Right cardiac atrium (tissue), 5 donors: ENCODE measurements at regions not wholly inside any gene's neighbourhood (a gene's known extent, or its start where the extent isn't known, plus 50 kb on each side); places are given as distances from the start of the nearest gene placed in this dataset.
A peak's percentile ranks its signal among the peaks of the same experiment; 100 is the strongest.

Experiments
- ATAC-seq, 2 donors: fragments of 200-7000 bp; cut with Tn5 transposase; one replicate each; pipeline versions ENCODE4 v1.8.0 to v1.9.1; 2020; ENCODE audit warnings: moderate library complexity in 2 of 2, mild to moderate bottlenecking in 1 of 2
- DNase-seq, 3 donors: peaks; one replicate each; pipeline ENCODE4 v3.0.0-alpha.2; 2020
- H3K27ac ChIP-seq: one replicate; pipeline ENCODE4 v1.5.1; 2013; ENCODE audit warnings: mild to moderate bottlenecking, low read length, control low read depth, moderate library complexity
- H3K27me3 ChIP-seq: one replicate; pipeline ENCODE4 v1.6.1; 2013; ENCODE audit not compliant: control insufficient read depth, insufficient read depth
- H3K4me1 ChIP-seq: one replicate; pipeline ENCODE4 v1.6.1; 2013; ENCODE audit warnings: low read length; ENCODE audit not compliant: control insufficient read depth, insufficient read depth
- H3K4me3 ChIP-seq: one replicate; pipeline ENCODE4 v1.5.1; 2013; ENCODE audit warnings: low read length, control low read depth
- H3K9me3 ChIP-seq: one replicate; pipeline ENCODE4 v1.6.1; 2013; ENCODE audit warnings: low read length; ENCODE audit not compliant: control insufficient read depth
- WGBS: extraction: QIAGEN DNeasy Blood & Tissue Kit; methylation state at CpG from one replicate; pipeline ENCODE4 v1.1.7; 2013; 5-methylcytosine and 5-hydroxymethylcytosine counted together
- intact Hi-C, 4 donors: fragments of 100-400 bp; cut with DNase I; formaldehyde crosslinking; loops; one replicate each; pipeline versions ENCODE4 v1.11.0 to v1.14.0; 2022 to 2023
- donor health status: healthy with polysubstance abuse.
- donor health status: DM: no; HTN: yes; CAD: no.
- donor health status: DM: no; HTN: no; CAD: no.
- donor health status: DM: no; HTN: yes; CAD: no; lungs with severe emphysema.
- donor health status: DM: yes; HTN: yes; CAD: no.

DNA sequence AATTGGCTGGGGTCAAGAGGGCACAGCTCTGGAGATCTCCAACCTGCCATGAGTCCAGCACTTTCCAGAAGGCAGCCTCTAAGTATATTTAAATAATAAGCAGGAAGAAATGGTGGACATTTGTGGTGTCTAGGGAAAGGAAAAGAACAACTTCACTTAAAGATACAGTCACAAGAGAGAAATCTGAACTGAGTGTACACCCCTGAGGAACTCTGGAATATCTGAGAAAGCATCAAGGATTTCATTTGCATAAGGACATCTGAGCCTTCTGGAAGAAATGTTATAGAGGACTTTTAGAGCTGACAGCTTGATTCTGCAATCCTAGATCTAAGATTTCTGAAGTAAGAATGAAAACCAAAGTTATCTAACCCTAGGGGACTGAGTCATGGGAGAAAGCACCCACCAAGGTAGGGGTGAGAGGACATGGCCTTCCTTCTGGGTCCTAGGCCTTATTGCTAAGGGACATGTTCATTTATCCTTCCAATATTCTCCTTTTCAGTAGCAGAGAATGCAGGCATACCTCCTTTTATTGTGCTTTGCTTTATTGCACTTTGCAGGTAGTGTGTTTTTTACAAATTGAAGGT, 253.4 kb upstream of the SLC24A2 start:
- intact Hi-C loops, result no loop called here
- no peak overlapping the region for H3K27ac ChIP-seq
- H3K4me1 ChIP-seq, result peaks cover 3% of the 10 kb centered on the region
- DNase-seq (no peak), ATAC-seq (no peak)
- no peak overlapping the region for H3K4me3 ChIP-seq
- no peaks in the 10 kb centered on the region for H3K27me3 ChIP-seq
- no peaks in the 10 kb centered on the region for H3K9me3 ChIP-seq

DNA sequence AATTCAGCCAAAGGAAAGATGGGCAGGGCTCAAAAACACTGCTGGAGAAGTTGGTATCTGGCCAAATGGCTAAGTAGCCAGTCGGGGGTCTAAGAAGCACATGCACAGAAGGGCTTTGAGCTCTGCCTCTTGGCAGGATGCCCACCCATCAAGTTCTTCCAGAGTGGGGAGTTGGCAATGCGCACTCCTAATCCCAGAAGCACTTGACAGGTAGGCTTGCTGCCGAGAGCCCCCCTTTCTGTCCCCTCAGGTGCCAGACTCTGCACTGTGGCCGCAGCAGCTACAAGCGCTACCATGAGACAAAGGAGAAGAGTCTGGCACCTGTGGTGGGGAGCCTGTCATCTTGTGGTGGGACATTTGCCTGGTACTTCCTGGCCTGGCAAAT, 252.9 kb upstream of the SLC24A2 start:
- peaks cover 3% of the 10 kb centered on the region for H3K4me1 ChIP-seq
- 37% methylated on average over 5 of the region's 5 CpGs for WGBS
- no peak overlapping the region for H3K4me3 ChIP-seq
- no peaks in the 10 kb centered on the region for H3K27me3 ChIP-seq
- intact Hi-C loops, result no loop called here
- DNase-seq, result no peak
- ATAC-seq, result no peak
- no peak overlapping the region for H3K27ac ChIP-seq
- no peaks in the 10 kb centered on the region for H3K9me3 ChIP-seq

DNA sequence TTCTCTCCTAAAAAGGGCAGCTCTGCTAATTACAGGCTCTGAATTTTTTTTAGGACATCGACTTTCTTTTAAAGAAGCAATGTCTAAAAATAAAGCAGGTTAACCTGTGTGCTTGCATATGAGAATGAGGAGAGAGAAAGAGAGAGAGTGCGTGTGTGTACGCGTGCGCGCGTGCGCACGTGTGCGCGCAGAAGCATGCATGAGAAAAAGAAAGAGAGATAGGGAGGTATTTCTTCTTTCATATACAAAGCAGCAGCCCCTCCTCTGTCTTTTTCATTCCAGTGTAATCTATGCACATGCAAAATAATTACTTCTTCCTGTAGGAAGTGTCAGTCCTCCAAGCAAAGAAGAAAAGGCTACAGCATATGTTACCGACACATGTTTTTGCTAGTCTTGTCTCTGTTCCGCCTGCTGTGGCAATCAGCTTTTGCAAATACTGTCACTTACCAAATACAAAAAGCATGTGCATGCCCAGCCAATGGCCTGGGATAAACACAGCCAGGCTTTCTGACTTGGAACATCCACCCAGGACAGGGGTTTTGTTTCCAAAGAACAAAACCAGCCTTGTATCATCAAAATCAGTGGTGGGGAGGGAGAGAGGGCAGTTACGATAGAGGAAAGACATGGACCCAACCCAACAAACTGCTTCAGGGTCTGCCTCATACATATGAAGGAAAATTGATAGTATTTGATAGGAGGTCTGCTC, 252.3 kb upstream of the SLC24A2 start:
- Histone ChIP-seq H3K27ac (no peak overlapping the region), H3K4me1 (peaks cover 3% of the 10 kb centered on the region), H3K9me3 (no peaks in the 10 kb centered on the region), H3K4me3 (no peak overlapping the region), H3K27me3 (no peaks in the 10 kb centered on the region)
- ATAC-seq (peak in 1 of 2 donors; percentile 22), DNase-seq (no peak)
- intact Hi-C loops, result no loop called here
- WGBS, result 55% methylated on average over 14 of the region's 14 CpGs

GRCh38 chr9:20037699-20038098, 248.9 kb upstream of the SLC24A2 start:
- H3K27me3 ChIP-seq, result no peaks in the 10 kb centered on the region
- no peak for ATAC-seq
- no peak overlapping the region for H3K27ac ChIP-seq
- no peak overlapping the region for H3K4me3 ChIP-seq
- no peaks in the 10 kb centered on the region for H3K9me3 ChIP-seq
- 100% methylated on average over 1 of the region's 1 CpG for WGBS
- intact Hi-C loops, result no loop called here
- no peak for DNase-seq
- peaks cover 3% of the 10 kb centered on the region for H3K4me1 ChIP-seq

DNA sequence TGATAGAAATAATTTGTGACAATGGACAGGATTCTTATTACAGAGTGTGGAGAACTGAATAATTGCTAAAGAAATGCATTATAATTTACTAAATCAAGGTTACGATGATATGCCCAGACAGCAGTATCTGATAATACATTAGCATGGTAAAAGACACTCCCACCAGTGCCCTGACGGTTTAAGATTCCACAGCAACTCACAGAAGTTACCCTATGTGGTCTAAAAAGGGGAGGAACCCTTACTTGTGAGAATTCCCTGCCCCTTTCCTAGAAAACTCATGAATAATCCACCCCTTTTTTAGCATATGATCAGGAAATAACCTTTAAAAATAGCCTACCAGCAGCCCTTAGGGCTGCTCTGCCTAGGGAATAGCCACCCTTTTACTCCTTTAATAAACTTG, 244.7 kb upstream of the SLC24A2 start:
- Histone ChIP-seq H3K4me3 (no peak overlapping the region), H3K9me3 (no peaks in the 10 kb centered on the region), H3K27ac (no peak overlapping the region), H3K4me1 (no peaks in the 10 kb centered on the region), H3K27me3 (no peaks in the 10 kb centered on the region)
- ATAC-seq, result no peak
- intact Hi-C loops, result no loop called here
- DNase-seq, result no peak
- 77% methylated on average over 2 of the region's 2 CpGs for WGBS

- intact Hi-C loops, result no loop called here
- ATAC-seq (peak in 1 of 2 donors; percentile 67), DNase-seq (peak in 1 of 3 donors; percentile 24)
- no peaks in the 10 kb centered on the region for H3K9me3 ChIP-seq
- H3K4me1 ChIP-seq, result no peaks in the 10 kb centered on the region
- 79% methylated on average over 8 of the region's 8 CpGs for WGBS
- H3K27ac ChIP-seq, result no peak overlapping the region
- H3K27me3 ChIP-seq, result no peaks in the 10 kb centered on the region
- H3K4me3 ChIP-seq, result no peak overlapping the region
Measured at GRCh38 chr9:20032413-20033006, 243.7 kb upstream of the SLC24A2 start.

GRCh38 chr9:20031836-20032235, 243.0 kb upstream of the SLC24A2 start:
- WGBS, result 76% methylated on average over 6 of the region's 6 CpGs

DNA sequence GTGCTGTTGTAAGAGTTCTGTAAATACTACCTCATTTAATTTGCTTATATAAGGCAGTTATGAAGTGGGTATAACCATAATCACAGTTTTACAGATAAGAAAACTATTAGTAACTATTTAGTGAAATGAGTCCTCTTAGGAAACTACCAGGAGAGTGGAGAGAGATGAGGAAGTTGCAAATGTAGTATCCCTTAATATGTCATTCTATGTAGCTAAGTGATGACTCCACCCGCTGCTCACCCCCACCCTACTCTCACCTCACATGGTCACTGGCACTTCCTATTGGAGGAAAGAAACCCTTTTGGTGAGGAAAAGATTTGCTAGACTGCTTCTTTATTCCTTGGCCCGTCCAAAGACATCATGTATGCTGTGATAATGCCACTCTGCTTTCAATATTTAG, 241.8 kb upstream of the SLC24A2 start:
- DNase-seq (no peak), ATAC-seq (no peak)
- intact Hi-C loops, result no loop called here
- Histone ChIP-seq H3K4me3 (no peak overlapping the region), H3K9me3 (no peaks in the 10 kb centered on the region), H3K27me3 (no peaks in the 10 kb centered on the region), H3K27ac (no peak overlapping the region), H3K4me1 (no peaks in the 10 kb centered on the region)
- 85% methylated on average over 2 of the region's 2 CpGs for WGBS

More at GRCh38 chr9:20031836-20032235, 243.0 kb upstream of the SLC24A2 start:
- Histone ChIP-seq H3K27me3 (no peaks in the 10 kb centered on the region), H3K27ac (no peak overlapping the region), H3K9me3 (no peaks in the 10 kb centered on the region), H3K4me3 (no peak overlapping the region), H3K4me1 (no peaks in the 10 kb centered on the region)
- DNase-seq (no peak), ATAC-seq (no peak)
- intact Hi-C loops, result no loop called here

DNA sequence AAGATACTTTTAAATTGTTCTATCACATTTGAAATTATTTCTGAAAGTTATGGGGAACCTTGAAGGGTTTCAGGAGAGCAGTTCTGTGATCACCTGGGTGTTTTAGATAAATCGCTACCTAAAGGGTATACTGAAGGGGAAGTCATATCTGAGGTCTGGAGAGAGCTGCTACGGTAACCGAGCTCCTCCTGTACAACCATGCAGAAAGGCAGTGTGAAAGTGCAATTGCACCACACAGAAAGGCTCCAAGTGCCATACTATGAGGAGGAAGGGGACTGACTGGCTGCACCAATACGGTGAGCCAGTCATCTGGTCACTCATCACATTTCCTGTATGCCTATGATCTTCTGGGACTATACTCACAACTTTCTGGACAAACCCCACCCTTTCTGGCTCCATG, 241.4 kb upstream of the SLC24A2 start:
- intact Hi-C loops, result no loop called here
- no peak for ATAC-seq
- no peaks in the 10 kb centered on the region for H3K27me3 ChIP-seq
- no peak for DNase-seq
- no peak overlapping the region for H3K27ac ChIP-seq
- H3K9me3 ChIP-seq, result no peaks in the 10 kb centered on the region
- no peaks in the 10 kb centered on the region for H3K4me1 ChIP-seq
- 87% methylated on average over 4 of the region's 4 CpGs for WGBS
- H3K4me3 ChIP-seq, result no peak overlapping the region

GRCh38 chr9:20028849-20029231, 240.0 kb upstream of the SLC24A2 start:
- 55% methylated on average over 5 of the region's 5 CpGs for WGBS
- H3K27me3 ChIP-seq, result no peaks in the 10 kb centered on the region
- peak; percentile 33 to 90 for ATAC-seq
- DNase-seq, result no peak
- no peaks in the 10 kb centered on the region for H3K9me3 ChIP-seq
- H3K27ac ChIP-seq, result no peak overlapping the region
- H3K4me1 ChIP-seq, result no peaks in the 10 kb centered on the region
- H3K4me3 ChIP-seq, result no peak overlapping the region
- intact Hi-C loops, result no loop called here

- DNase-seq (no peak), ATAC-seq (peak in 1 of 2 donors; percentile 72)
- H3K27ac ChIP-seq, result peak overlapping the region; percentile 39
- H3K4me3 ChIP-seq, result no peak overlapping the region
- intact Hi-C loops, result no loop called here
- H3K4me1 ChIP-seq, result no peaks in the 10 kb centered on the region
- H3K9me3 ChIP-seq, result no peaks in the 10 kb centered on the region
- WGBS, result 63% methylated on average over 6 of the region's 6 CpGs
- no peaks in the 10 kb centered on the region for H3K27me3 ChIP-seq
Measured at GRCh38 chr9:20028192-20028848, 239.5 kb upstream of the SLC24A2 start.
